ENCODE measurements at regions not wholly inside any gene's neighbourhood (a gene's known extent, or its start where the extent isn't known, plus 50 kb on each side); places are given as distances from the start of the nearest gene placed in this dataset.
"Not testable (repeated sequence)": the region's sequence is repeated elsewhere in the genome, so short reads cannot be mapped to it uniquely, and the experiment has no call there.

DNA sequence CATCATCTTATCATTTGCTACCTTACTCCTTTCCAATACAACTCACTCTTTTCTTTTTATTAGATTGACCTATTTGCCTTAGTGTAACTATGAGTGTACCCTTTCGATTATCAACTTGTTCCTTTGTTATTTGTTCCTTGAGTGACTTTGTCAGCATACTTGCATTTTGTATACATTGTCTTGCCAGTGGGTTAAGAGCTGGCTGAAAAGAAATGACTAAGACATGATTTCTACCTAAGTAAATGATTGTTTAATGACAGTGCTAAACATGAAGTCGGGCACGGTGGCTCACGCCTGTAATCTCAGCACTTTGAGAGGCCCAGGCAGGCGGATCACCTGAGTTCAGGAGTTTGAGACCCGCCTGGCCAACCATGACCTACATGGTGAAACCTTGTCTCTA lies 1042.3 kb downstream of the TBL1XR1 start:
- no peak for DNase-seq

DNA sequence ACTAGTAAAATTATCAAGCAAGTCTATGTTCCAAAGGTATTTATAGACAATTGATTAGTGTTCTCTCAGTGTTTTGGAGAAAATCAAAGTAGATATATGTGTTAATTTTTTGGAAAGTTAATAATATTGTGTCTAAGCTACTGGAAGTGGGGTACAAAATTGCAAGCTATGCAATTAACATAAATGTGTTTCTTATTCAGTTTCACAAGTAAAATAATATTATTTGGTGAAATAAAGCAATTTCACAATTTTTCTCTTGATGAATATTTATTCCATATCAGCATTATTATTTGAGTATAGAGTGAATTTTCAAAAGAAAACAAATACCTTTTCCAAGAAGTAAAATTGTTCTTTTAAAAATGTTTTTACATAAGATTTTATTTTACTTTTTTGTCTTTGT lies 1047.7 kb downstream of the TBL1XR1 start:
- DNase-seq, result no peak

DNA sequence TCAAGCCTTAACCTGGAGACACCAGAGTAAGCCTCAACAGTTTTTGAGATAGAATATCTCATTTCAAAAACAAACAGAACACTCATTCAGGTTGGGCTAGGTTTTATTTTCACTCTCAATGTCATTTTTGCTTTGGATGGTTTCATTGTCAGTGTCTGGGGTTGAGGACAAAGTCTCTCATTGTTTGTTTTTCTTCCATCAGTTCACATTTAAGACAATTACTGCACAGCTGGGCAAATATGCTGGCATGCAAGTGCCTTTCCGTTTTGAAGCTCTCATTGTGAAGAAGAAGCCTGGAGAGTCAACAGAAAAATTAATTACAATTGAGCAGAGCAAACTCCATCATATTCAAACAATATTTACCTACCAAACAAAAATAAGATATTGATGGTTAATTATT lies 1050.0 kb downstream of the TBL1XR1 start:
- DNase-seq, result no peak

DNA sequence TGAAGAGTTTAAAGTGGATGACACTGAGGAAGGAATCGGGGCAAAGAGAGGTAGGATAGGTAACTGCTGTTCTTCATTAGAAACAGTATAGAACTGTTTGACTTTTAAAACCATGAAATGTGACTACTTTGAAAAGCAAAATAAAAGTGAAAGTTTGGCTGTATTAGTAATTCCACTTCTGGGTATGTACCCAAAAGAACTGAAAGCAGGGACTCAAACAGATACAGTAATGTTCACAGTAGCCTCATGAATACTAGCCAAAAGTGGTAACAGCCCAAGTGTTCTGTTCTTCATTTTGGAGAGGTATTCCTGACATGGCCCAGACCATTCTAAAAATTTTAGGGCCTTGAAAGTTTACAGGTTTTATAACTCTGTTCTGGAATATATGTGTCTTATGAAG lies 1055.4 kb downstream of the TBL1XR1 start:
- DNase-seq, result no peak

DNA sequence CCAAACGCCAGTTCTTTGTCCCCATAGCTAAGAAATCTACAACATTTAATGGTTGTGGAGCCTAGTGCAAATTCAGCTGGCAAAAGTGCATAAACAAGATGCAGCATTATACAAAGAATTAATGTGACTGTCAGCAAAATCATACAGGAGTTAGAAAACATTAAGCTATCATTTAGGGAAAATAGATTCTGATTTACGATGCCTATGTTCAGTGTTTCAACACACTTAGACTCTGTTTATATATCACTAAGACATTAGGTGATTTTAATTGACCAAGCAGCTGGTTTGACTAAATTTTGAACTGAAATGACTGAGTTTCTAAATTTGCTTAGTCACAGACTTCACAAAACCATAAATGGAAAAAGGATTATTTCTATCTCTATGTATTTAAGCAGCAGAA lies 1076.8 kb downstream of the TBL1XR1 start:
- DNase-seq, result no peak

DNA sequence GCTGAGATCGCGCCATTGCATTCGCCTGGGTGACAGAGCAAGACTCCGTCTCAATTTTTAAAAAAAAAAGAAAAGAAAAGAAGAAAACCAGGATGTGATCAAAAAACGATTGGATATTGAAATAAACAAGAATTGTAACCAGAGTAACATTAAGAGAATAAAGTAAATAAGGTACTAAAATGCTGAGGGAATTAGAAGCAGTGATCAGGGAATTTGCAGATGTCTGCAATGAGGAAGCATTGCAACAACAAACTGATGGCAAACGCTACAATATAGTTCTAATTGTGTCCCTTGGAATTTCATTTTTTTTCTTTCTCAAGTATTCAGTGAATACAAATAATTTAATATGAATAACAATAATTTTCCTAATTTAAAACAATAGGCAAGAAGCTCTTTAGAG lies 1077.5 kb downstream of the TBL1XR1 start:
- DNase-seq, result no peak

DNA sequence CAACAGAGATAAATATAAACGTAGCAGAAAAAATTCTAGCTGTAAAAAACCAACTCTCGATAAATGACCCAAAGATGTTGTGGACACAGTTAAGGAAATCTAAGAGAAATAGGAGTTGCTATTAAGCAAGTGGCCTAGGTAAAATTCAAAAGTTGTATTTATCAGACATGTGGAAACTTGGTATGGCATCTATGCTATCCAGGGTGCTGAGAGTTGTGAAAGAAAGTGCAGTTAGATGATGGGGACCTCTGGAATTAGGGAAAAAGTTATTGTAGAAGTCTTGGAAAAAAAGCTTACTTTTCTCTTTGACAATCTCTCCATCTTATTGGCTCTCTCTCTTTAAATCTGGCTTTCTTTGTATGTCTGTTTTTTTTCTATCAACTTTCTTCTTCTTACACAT lies 1090.9 kb downstream of the TBL1XR1 start:
- DNase-seq, result no peak

DNA sequence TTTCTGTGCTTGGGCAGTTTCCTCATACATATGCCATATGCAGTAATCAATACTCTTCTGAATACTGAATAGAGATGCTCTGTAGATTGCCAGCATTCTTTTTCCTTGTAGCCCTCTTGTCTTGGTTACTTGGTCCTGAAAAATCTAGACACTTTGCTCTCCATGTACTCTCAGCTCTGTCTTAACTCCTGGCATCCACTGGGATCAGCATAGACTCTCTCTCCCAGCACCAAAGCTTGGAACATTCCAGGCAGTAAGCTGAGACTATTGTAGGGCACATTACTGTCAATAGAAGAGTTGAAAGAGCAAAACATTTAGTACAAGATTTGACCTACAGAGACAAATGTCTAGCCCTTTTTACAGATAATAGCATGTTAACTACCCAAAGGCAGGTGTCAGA lies 1100.3 kb downstream of the TBL1XR1 start:
- no peak for DNase-seq

DNA sequence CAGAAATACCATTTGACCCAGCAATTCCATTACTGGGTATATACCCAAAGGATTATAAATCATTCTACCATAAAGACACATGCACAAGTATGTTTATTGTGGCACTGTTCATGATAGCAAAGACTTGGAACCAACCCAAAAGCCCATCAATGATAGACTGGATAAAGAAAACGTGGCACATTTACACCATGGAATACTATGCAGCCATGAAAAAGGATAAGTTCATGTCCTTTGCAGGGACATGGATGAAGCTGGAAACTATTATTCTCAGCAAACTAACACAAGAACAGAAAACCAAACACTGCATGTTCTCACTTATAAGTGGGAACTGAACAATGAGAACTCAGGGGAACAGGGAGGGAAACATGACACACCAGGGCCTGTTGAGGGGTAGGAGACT lies 1103.4 kb downstream of the TBL1XR1 start:
- not testable (repeated sequence) for DNase-seq

DNA sequence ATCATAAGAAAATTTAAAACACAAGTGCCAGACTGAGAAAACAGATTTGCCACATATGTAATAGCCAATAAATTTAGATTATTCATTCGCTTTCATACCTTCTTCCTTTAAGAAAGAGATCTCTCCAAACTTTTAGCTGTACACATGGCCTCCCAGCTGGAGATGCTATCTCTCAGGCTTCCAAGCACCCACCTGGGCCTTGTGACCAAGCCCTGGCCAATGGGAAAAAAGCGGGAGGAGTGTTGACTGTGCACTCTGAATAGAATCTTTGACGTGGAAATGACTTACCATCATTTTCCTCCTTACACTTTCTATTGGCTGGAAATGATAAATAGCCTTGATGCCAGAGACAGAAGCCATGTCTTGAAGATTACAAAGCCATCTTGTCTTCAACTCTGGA lies 1106.6 kb downstream of the TBL1XR1 start:
- DNase-seq, result no peak

DNA sequence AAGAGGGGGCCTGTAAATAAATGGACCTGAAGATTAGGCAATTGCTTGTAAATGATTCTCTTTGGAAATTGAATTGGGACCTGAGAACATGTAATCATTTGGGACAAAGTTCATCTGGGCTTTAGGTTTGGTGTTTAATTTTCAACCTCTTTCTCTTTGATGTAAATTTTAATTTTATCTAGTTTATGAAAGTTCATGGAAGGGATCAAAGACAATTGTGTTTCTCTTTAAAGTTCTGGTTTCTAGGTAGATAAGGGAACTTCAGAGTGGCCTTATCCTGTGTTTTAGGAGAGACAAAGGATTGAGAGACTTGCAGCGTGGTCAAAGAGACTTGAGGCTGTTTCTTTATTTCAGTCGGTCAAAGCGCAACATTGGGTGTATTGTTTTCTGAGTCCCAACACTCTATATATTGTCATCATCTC lies 1108.3 kb downstream of the TBL1XR1 start:
- no peak for DNase-seq

DNA sequence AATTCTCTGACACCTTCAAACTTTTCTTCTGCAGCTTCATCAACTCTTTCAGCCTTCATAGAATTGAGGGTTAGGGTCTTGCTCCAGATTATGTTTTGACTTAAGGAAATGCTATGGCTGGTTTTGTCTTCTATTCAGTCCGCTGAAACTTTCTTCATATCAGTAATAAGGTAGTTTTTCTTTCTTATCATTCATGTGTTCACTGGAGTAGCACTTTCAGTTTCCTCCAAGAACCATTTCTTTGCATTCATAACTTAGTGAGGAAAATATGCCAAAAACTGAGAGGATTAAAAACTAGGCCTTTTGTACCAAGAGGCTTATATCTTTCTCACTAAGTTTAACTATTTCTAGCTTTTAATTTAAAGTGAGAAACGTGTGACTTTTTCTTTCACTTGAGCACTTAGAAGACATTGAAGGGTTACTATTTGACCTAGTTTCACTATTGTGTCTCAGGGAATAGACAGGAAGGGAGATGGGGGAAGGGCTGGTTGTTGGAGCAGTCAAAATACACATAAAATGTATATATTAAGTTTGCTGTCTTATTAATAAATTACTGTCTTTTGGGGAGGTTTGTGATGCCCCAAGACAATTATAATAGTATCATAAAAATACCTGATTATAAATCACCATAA lies 1110.1 kb downstream of the TBL1XR1 start:
- DNase-seq, result no peak

DNA sequence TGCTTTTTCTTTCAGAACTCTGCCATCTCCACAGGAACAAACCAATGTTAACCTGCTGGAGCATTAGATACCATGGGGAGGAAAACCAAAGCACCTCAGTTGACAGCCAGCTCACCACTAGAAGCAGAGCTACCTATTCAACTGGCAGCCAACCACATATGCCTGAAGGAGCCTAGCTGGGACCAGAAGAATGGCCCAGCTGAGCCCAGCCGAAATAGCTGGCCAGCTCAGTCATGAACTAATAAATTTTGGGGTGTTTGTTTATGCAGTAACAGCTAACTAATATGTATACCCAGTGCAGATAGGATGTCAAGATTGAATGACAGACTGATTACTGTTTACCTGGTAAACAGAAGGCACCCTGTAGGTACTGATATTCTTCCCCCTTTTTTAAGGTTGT lies 1117.5 kb downstream of the TBL1XR1 start:
- no peak for DNase-seq

DNA sequence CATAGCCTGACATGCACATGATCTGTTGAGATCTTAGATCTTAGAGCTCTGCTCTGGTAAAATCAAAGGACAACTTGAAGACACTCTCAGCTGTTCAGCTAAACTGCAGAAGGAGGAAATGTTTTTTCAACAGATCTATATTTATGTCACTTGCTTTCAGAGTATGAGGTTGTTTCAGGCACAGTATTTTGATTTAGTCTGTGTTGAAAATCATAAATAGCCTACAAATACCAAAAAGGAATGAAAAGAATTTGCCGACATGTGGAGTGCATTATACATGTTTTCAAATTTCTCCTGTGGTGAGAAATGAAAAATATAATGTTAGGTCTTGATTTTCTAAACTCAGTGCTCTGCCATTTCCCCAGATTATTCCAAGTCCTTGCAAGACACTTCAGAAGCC lies 1118.4 kb downstream of the TBL1XR1 start:
- no peak for DNase-seq

DNA sequence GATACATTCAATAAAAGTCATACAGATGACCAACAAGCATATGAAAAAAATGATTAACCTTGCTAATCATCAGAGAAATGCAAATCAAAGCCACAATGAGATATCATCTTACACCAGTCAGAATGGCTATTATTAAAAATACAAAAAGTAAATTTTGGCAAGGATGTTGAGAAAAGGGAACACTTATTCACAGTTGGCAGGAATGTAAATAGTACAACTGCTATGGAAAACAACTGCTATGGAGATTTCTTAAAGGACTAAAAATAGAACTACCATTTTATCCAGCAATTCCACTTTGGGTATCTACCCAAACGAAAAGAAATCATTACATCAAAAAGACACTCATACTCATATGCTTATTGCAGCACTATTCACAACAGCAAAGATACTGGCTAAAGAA lies 1121.8 kb downstream of the TBL1XR1 start:
- no peak for DNase-seq

DNA sequence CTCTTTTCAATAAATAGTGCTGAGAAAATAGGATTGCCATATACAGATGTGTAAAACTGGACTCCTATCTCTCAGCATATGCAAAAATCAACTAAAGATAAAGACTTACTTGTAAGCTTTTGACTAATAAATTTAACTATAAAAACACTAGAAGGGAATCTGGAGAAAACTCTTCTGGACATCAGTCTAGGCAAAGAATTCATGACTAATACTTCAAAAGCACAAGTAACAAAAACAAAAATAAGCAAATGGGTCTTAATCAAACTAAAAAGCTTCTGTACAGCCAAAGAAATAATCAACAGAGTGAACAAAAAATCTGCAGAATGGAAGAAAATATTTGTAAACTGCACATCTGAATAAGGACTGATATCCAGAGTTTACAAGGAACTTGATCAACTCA lies 1122.2 kb downstream of the TBL1XR1 start:
- no peak for DNase-seq

DNA sequence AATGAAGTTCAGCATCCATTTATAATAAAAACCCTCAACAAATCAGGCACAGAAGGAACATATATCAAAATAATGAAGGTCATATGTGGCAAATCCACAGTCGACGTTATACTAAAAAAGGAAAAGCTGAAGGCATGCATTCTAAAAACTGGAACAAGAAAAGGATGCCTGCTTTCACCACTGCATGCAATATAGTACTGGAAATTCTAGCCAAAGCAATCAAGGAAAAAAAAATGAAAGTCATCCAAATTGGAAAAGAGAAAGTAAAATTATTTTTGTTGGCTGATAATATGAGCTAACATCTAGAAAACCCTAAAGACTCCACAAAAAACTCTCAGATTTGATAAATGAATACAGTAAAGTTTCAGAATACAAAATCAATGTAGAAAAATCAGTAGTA lies 1123.2 kb downstream of the TBL1XR1 start:
- DNase-seq, result no peak

DNA sequence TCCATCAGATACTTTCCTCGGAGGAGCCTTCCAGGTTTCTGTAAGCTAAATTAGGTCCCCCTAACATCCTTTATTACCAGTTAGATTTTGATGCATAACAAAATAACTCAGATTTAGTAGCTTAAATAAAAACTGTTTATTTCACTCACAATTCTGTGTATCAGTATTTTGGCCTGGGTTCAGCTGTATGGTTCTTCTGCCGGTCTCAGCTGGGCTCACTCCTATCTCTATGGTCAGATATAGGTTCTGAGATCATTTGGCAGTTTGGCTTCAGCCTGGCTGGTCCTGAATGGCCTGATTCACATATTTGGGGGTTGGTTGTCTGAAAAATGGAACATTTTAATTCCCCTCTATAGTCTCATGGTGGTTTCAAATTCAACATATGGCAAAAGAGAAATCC lies 1125.3 kb downstream of the TBL1XR1 start:
- no peak for DNase-seq

DNA sequence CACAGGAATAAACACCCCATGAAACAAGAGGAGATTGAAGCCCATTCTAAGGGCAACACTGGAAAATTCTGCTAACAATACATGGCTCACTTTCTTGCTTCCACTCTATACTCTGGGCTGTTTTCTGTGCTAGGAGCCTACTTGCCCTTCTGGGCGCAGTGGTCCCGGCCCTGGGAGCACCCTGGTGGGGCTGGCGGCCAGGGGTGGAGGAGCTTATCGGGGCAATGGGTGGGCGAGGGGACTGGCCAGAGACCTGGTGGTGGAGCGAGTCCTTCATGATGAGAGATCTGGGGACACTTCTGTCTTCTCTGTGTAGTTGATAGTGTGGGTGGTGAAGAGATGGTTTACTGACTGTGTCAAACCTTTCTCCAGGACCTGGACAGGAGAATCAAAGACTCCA lies 1128.5 kb downstream of the TBL1XR1 start:
- DNase-seq, result no peak

DNA sequence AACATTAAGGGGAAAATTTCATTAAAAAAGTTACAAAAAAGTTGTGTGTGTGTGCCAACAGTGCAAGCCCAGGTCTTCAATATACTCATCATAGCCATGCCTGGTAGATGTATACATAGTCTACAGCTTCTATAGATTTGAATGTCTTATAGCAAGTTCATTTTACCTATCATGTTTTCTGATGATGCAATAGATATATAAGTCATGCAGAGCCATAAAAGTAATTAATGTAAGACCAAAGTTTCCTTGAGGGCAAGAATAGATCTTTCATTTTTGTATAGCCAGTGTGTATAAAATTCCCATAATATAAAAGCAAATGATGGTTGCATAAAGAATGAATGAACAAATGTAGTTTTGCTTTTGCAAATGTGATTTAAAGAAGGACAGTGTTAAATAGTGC lies 1138.4 kb downstream of the TBL1XR1 start:
- no peak for DNase-seq

DNA sequence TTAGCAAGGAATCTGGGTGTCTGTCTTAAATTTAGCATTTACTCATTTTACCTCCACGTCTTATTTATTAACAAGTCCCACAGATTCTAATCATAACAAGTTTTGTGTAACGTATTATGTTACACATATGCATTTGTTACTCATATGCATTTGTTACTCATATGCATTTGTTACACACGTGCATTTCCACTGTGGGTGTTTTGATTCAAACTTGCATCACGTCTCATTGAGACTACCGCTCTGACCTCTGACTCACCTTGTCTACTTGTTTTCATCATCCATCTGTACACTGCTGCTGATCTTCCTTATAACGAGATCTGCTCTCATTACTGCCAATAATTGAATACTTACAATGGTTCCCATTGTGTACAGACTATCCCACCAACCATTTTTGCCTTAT lies 1141.4 kb downstream of the TBL1XR1 start:
- no peak for DNase-seq

DNA sequence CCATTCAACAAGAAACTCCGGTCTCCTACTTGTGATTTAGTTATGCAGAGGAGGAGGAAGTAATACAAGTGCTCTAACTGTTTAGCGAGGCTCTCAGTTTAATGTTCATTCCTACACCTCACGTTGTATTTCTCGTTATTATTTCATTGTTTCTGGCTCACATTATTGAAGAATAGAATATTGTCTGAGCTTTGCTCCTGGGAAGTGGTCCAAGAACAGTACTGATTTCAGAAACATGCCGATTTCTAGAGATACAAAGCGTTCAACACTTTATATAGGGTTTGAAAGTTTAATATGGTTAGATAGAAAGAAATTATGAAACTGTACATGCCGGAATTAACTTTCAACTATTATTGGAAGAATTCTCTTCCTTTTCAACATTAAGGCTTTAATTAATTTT lies 1145.5 kb downstream of the TBL1XR1 start:
- no peak for DNase-seq

DNA sequence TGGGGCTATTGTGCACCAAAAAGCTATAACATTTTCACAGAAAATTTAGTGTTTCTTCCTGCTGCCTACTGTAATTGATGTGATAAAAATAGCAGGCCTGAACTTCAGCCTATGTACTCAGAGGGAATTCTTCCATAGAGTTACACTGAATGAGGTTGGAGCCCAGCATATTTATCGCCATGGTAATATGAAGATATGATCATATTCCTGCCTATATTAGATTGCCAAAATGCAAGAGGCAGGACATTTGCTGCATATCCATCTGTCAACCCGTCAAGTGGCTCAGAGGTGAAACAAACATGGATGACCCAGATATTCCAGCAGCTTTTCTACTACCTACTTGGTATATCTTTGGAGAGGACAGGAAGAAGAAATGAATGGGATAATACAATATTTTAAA lies 1150.6 kb downstream of the TBL1XR1 start:
- no peak for DNase-seq

DNA sequence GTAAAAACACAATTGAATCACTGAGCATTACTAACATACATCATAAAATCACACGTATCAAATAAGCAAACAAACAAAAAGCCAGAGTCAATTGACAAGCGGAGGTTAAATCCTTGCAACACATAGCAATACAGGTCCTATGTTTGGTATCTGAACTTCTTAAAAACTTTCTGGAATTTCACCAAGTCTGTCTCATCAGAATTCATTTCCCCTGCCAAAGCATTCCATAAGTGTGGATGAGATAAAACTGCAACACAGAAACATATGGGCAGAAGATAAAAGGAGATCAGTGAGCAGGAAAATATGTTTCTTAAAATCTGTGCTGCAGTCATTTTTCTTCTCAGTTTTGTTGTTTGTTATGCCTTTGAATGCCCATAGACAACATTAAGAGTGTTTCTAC lies 1155.5 kb downstream of the TBL1XR1 start:
- DNase-seq, result no peak

DNA sequence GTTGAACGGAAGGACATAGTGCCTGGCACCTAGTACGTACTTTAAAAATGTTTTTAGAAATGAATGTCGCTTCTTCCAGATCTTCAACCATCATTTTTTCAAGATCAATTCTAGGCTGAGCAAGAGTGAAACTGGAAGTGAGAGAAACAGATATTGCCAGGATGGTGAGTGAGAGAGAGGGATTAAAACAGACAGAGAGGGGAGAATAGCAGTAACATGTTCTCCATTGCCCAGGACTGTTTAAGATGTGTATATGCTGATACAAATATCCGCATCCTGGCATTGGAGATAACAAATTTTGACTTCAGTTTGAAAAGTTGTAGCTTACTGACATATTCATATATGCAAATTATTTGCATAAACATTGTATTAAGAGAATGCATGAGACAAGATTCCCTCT lies 1156.1 kb downstream of the TBL1XR1 start:
- no peak for DNase-seq

DNA sequence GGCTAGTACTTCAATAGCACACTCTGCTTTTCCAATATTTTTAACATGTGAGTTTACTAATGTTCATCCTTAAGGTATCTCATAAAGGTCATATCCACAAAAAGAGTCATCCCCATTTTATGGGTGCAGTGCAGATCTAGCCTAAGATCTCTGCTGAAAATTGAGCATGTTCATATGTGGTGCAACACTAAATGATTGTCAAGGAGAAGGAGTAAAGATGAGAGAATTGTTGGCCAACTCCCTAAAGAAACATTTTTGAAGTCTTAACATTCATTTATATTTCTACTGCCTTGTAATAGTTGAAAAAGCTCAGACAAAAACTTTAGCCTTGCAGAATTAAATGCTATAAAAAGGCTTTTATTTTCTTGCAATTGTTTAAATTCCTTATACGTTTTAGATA lies 1159.6 kb downstream of the TBL1XR1 start:
- no peak for DNase-seq

Data from CD4-positive, alpha-beta T cell treated with Interleukin-6 for 4 hours (primary cell).